Loucy (cell line): ENCODE measurements at regions not wholly inside any gene's neighbourhood (a gene's known extent, or its start where the extent isn't known, plus 50 kb on each side); places are given as distances from the start of the nearest gene placed in this dataset.

Source experiments
- EZH2phosphoT487 ChIP-seq: fragments of 200-600 bp; IDR thresholded peaks from 2 replicates; pipeline ENCODE4 v1.6.1; 2018; ENCODE audit warnings: antibody characterized with exemption, mild to moderate bottlenecking, moderate library complexity, borderline replicate concordance
- TF ChIP-seq, protein P1 (sequence below): fragments of 200-600 bp; sonication (generic); conservative IDR thresholded peaks from 2 replicates; pipeline ENCODE4 v1.5.1; 2014; ENCODE audit warnings: mild to moderate bottlenecking, antibody characterized with exemption, low read length

DNA sequence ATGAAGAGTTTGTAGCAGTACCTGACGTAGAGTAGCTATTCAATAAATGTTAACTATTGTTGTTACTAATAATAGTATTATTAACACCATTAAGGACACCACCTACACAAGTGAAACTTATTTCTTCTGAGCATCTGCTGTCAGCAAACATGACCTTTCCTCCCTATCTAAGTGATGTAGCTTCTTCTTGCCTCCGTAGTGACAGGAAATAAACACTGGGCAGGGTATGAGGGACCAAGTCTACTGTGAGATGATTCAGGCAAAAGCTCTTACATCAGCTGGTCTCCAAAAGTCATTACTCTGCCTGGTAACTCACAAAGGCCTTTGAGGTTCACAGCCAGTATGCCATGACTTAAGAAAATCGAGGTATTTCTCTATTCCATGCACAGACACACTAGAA lies 750.5 kb downstream of the CPS1 start:
- TF ChIP-seq, protein P1, sequence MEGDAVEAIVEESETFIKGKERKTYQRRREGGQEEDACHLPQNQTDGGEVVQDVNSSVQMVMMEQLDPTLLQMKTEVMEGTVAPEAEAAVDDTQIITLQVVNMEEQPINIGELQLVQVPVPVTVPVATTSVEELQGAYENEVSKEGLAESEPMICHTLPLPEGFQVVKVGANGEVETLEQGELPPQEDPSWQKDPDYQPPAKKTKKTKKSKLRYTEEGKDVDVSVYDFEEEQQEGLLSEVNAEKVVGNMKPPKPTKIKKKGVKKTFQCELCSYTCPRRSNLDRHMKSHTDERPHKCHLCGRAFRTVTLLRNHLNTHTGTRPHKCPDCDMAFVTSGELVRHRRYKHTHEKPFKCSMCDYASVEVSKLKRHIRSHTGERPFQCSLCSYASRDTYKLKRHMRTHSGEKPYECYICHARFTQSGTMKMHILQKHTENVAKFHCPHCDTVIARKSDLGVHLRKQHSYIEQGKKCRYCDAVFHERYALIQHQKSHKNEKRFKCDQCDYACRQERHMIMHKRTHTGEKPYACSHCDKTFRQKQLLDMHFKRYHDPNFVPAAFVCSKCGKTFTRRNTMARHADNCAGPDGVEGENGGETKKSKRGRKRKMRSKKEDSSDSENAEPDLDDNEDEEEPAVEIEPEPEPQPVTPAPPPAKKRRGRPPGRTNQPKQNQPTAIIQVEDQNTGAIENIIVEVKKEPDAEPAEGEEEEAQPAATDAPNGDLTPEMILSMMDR: no peak
- no peak for TF ChIP-seq EZH2phosphoT487
